Type B pancreatic cell (in vitro differentiated cells): ENCODE measurements at regions not wholly inside any gene's neighbourhood (a gene's known extent, or its start where the extent isn't known, plus 50 kb on each side); places are given as distances from the start of the nearest gene placed in this dataset.

Experiments
- DNase-seq: peaks from one replicate; pipeline ENCODE4 v3.0.0; 2021; ENCODE audit warnings: mixed read lengths; ENCODE audit not compliant: unreplicated experiment; ENCODE audit errors: extremely low spot score
- H3K27ac Mint-ChIP-seq: 2 replicates; pipeline ENCODE4 v1.8.0; 2021; ENCODE audit warnings: mild to moderate bottlenecking, mixed read lengths
- H3K27me3 Mint-ChIP-seq: 2 replicates; pipeline ENCODE4 v1.8.0; 2021; ENCODE audit warnings: mixed read lengths
- H3K36me3 Mint-ChIP-seq: 2 replicates; pipeline ENCODE4 v1.8.0; 2021; ENCODE audit warnings: mixed read lengths
- H3K4me1 Mint-ChIP-seq: one replicate; pipeline ENCODE4 v1.8.0; 2021; ENCODE audit warnings: mixed read lengths; ENCODE audit not compliant: unreplicated experiment
- H3K4me3 Mint-ChIP-seq: 2 replicates; pipeline ENCODE4 v1.8.0; 2021; ENCODE audit warnings: mild to moderate bottlenecking, mixed read lengths
- H3K9me3 Mint-ChIP-seq: 2 replicates; pipeline ENCODE4 v1.8.0; 2021; ENCODE audit warnings: mixed read lengths
- TF ChIP-seq, protein P1 (sequence below): fragments of 200-600 bp; sonication (generic); conservative IDR thresholded peaks from 2 replicates; pipeline ENCODE4 v1.5.0; 2021; ENCODE audit warnings: antibody characterized with exemption, mild to moderate bottlenecking

DNA sequence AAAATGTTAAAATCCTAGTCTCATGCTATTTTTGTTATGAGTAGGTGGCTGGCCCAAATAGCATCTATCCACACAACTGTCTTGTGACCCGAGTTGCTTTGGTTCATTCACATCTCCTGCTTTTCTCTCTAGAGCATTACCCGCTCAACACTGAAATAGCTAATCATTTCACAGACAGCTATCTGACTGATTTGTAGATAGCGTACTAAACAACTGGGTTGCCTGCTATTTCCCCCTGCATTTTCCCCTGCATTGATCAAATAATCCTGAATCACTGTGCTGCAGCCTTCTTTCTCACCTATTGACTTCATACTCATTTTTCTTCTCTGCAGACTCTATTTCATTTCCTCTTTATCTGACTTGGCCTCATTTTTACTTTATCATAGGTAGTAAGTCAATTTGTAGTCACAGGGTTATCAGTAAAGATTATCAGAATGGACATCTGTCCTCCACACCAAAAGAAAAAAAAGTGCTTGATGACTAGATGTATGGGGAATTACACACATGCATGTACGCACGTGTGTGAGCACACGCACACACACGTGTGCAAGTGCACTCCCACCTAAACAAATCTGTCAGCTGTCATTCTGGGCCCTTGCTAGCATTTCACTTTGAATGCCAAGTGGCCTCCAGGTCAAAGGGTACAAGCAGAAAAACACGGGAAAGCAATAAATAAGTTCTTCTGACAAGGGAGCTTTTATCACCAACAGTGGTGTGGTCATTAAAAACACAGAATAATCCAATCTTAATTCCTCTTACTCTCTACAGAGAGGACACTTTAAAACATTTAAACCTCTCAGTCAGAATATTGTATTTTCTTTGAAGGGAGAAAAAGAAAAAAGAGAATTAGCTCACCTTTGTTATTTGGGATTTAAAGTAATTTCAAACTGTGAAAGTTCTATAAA lies 501.6 kb downstream of the EFNA5 start:
- H3K27ac Mint-ChIP-seq, result no peak overlapping the region
- no peaks in the 10 kb centered on the region for H3K27me3 Mint-ChIP-seq
- TF ChIP-seq, protein P1, sequence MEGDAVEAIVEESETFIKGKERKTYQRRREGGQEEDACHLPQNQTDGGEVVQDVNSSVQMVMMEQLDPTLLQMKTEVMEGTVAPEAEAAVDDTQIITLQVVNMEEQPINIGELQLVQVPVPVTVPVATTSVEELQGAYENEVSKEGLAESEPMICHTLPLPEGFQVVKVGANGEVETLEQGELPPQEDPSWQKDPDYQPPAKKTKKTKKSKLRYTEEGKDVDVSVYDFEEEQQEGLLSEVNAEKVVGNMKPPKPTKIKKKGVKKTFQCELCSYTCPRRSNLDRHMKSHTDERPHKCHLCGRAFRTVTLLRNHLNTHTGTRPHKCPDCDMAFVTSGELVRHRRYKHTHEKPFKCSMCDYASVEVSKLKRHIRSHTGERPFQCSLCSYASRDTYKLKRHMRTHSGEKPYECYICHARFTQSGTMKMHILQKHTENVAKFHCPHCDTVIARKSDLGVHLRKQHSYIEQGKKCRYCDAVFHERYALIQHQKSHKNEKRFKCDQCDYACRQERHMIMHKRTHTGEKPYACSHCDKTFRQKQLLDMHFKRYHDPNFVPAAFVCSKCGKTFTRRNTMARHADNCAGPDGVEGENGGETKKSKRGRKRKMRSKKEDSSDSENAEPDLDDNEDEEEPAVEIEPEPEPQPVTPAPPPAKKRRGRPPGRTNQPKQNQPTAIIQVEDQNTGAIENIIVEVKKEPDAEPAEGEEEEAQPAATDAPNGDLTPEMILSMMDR, result no peak
- H3K9me3 Mint-ChIP-seq, result peaks cover 7% of the 10 kb centered on the region
- no peak overlapping the region for H3K4me3 Mint-ChIP-seq
- H3K4me1 Mint-ChIP-seq, result no peaks in the 10 kb centered on the region
- H3K36me3 Mint-ChIP-seq, result peaks cover 5% of the 10 kb centered on the region
- DNase-seq, result no peak

DNA sequence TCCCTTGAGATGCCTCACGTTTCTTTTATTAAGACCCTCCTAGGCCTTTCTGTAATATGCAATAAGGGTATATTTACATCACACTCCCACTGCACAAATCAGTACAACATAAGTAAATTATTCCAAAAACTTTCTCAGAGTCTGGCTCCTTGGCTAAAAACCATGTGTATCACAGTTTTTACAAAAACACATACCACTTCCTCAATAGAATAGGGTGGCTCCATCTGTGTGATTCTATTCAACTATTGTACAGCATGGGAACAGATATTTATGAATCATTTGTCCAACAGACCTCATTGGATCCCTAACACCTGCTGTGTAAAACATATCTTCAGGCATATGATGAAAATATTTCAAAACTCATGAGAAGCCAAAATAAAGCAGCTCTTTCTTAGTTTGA lies 502.7 kb downstream of the EFNA5 start:
- Mint-ChIP-seq H3K4me1 (no peaks in the 10 kb centered on the region), H3K27ac (no peak overlapping the region), H3K9me3 (peaks cover 7% of the 10 kb centered on the region), H3K4me3 (no peak overlapping the region), H3K36me3 (peaks cover 5% of the 10 kb centered on the region), H3K27me3 (no peaks in the 10 kb centered on the region)
- TF ChIP-seq, protein P1, result no peak
- DNase-seq, result no peak

- peaks cover 8% of the 10 kb centered on the region for H3K9me3 Mint-ChIP-seq
- peaks cover under 1% of the 10 kb centered on the region for H3K36me3 Mint-ChIP-seq
- H3K27me3 Mint-ChIP-seq, result no peaks in the 10 kb centered on the region
- no peaks in the 10 kb centered on the region for H3K4me1 Mint-ChIP-seq
- H3K4me3 Mint-ChIP-seq, result no peak overlapping the region
- TF ChIP-seq, protein P1, result no peak
- H3K27ac Mint-ChIP-seq, result no peak overlapping the region
- no peak for DNase-seq
Measured at GRCh38 chr5:107165296-107165695, 505.4 kb downstream of the EFNA5 start.

GRCh38 chr5:107157809-107158208 lies 512.9 kb downstream of the EFNA5 start:
- Mint-ChIP-seq H3K27ac (no peak overlapping the region), H3K9me3 (peaks cover 7% of the 10 kb centered on the region), H3K36me3 (no peaks in the 10 kb centered on the region), H3K27me3 (no peaks in the 10 kb centered on the region), H3K4me3 (no peak overlapping the region), H3K4me1 (peaks cover 15% of the 10 kb centered on the region)
- TF ChIP-seq, protein P1, result no peak
- DNase-seq, result no peak

DNA sequence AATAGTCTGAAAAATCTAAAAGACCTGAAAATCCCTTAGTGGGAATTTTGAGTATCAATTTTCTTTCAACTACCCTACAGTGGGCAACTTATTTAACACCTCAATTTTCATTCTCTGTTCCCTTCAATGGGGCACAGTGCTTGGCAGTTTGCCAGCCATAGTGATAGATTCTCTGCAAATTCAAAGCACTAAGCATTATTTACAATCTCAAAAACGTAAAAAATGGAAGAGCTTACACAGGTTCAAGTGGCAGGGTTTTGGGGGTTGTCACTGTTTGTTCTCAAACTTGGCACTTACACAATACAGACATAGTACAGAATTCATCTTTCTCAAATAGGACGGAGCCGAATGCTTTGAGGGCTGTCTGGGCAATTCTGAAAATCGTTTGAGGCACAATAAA lies 515.0 kb downstream of the EFNA5 start:
- Mint-ChIP-seq H3K4me1 (peaks cover 15% of the 10 kb centered on the region), H3K4me3 (no peak overlapping the region), H3K9me3 (peaks cover 5% of the 10 kb centered on the region), H3K27me3 (no peaks in the 10 kb centered on the region), H3K27ac (no peak overlapping the region), H3K36me3 (no peaks in the 10 kb centered on the region)
- no peak for DNase-seq
- TF ChIP-seq, protein P1, result no peak
